ENCODE measurements at regions not wholly inside any gene's neighbourhood (a gene's known extent, or its start where the extent isn't known, plus 50 kb on each side); places are given as distances from the start of the nearest gene placed in this dataset.

GRCh38 chr12:39081910-39082309 is 176.5 kb upstream of the CPNE8 start:
- TF ChIP-seq CTCF (IDR thresholded peaks at IDR 0.05; ENCODE audit: low read depth, low read length) (no peak), EZH2phosphoT487 (IDR thresholded peaks at IDR 0.05; ENCODE audit: low read depth) (no peak)

All from OCI-LY3 (cell line).